ENCODE measurements at regions not wholly inside any gene's neighbourhood (a gene's known extent, or its start where the extent isn't known, plus 50 kb on each side); places are given as distances from the start of the nearest gene placed in this dataset.

DNA sequence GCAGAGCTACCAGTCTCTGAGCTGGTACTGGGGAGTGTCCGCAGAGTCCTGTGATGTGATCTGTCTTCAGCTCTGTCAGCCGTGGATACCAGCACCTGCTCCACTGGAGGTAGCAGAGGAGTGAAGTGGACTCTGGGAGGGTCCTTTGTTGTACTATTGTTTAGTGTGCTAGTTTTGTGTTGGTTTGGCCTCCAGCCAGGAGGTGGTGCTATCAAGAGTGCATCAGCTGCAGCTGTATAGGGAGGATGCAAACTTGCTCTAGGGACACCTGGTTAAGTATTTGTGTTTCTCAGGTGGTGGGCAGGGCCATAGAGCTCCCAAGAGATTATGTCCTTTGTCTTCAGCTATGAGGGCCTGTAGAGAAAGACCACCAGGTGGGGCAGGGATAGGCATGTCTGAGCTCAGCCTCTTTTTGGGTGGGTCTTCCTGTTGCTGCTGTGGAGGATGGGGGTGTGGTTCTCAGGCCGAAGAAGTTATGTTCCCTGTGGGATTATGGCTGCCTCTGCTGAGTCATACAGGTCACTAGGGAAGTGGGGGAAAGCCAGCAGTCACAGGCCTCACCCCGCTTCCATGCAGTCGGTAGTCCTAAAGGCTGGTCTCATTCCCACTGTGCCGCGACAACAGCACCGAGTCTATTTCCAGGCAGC is 443.2 kb upstream of the TBL1XR1 start:
- H3K9me3 ChIP-seq = no peaks in the 10 kb centered on the region
- ATAC-seq = no peak

GRCh38 chr3:177641206-177641605 is 443.9 kb upstream of the TBL1XR1 start:
- intact Hi-C loops (cut with DNase I) = no loop called here
- 93 to 100% (median 98%) methylated on average over 1 of the region's 1 CpG for WGBS, 3 donors
- ATAC-seq (no peak), DNase-seq (no peak)
- Histone ChIP-seq H3K27ac (no peak overlapping the region), H3K4me1 (no peaks in the 10 kb centered on the region), H3K27me3 (ENCODE audit: insufficient read depth in 3 of 3, low read length in 2 of 3) (no peaks in the 10 kb centered on the region), H3K4me3 (no peak overlapping the region), H3K36me3 (ENCODE audit: insufficient read depth in 1 of 2, low read depth in 1 of 2) (no peaks in the 10 kb centered on the region), H3K9me3 (no peaks in the 10 kb centered on the region)
- TF ChIP-seq CTCF (IDR thresholded peaks at IDR 0.05) = no peak

More for the DNA sequence above, 443.2 kb upstream of the TBL1XR1 start:
- DNase-seq = no peak
- no peak overlapping the region for H3K4me3 ChIP-seq
- 67 to 73% (median 68%) methylated on average over 8 of the region's 8 CpGs for WGBS, 3 donors
- H3K36me3 ChIP-seq (ENCODE audit: insufficient read depth in 1 of 2, low read depth in 1 of 2) = no peaks in the 10 kb centered on the region
- H3K4me1 ChIP-seq = no peaks in the 10 kb centered on the region
- no peaks in the 10 kb centered on the region for H3K27me3 ChIP-seq (ENCODE audit: insufficient read depth in 3 of 3, low read length in 2 of 3)
- no peak for TF ChIP-seq CTCF (IDR thresholded peaks at IDR 0.05)
- intact Hi-C loops (cut with DNase I) = no loop called here
- H3K27ac ChIP-seq = no peak overlapping the region

- Histone ChIP-seq H3K27me3 (ENCODE audit: insufficient read depth in 3 of 3, low read length in 2 of 3) (no peaks in the 10 kb centered on the region), H3K9me3 (no peaks in the 10 kb centered on the region), H3K36me3 (ENCODE audit: insufficient read depth in 1 of 2, low read depth in 1 of 2) (no peaks in the 10 kb centered on the region), H3K27ac (no peak overlapping the region), H3K4me3 (no peak overlapping the region), H3K4me1 (no peaks in the 10 kb centered on the region)
- 50 to 84% (median 56%) methylated on average over 8 of the region's 8 CpGs for WGBS, 3 donors
- ATAC-seq = no peak
- intact Hi-C loops (cut with DNase I) = no loop called here
- TF ChIP-seq CTCF (IDR thresholded peaks at IDR 0.05) = no peak
- no peak for DNase-seq
These were observed 444.9 kb upstream of the TBL1XR1 start for GRCh38 chr3:177642042-177642803.

DNA sequence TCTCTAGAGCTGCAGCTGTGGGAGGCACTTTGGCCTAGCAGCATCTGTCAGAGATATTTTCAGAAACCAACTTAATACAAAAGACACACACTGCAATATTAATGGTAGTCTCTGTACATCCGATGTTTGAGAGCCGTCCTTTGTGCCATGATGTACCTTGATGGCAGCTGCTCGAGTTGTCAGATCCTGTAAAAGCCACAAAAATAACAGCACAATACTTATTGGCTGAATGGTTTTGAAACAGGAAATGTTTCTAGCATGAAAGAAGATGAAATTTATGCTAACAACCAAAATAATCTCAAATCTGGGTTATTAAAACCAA is 445.5 kb upstream of the TBL1XR1 start:
- DNase-seq (no peak), ATAC-seq (no peak)
- no peak overlapping the region for H3K27ac ChIP-seq
- H3K27me3 ChIP-seq (ENCODE audit: insufficient read depth in 3 of 3, low read length in 2 of 3) = no peaks in the 10 kb centered on the region
- no peak for TF ChIP-seq CTCF (IDR thresholded peaks at IDR 0.05)
- H3K9me3 ChIP-seq = no peaks in the 10 kb centered on the region
- no peaks in the 10 kb centered on the region for H3K36me3 ChIP-seq (ENCODE audit: insufficient read depth in 1 of 2, low read depth in 1 of 2)
- intact Hi-C loops (cut with DNase I) = no loop called here
- no peak overlapping the region for H3K4me3 ChIP-seq
- H3K4me1 ChIP-seq = no peaks in the 10 kb centered on the region
- 62 to 78% (median 76%) methylated on average over 3 of the region's 3 CpGs for WGBS, 3 donors
